ENCODE measurements at regions not wholly inside any gene's neighbourhood (a gene's known extent, or its start where the extent isn't known, plus 50 kb on each side); places are given as distances from the start of the nearest gene placed in this dataset.

DNA sequence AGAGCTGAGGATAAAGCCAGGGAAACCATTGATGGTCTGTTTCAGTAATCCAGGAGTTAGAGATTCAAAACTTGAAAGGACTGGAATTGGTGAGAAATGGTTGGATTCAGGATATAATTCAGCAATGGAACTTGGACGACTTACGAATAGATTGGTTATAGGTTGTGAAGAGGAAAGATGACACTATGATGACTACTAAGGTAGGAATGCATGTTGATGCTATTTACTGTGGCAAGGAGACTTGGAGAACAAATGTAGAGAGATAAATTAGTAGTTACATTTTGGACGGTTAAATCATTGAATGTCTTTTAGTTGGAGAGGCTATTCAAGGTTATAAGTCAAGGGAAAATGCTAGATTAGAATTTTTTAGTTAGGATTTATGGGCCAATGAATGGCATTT, 365.4 kb upstream of the TECRL start:
- TF ChIP-seq POLR2A (IDR thresholded peaks at IDR 0.05): no peak
- TF ChIP-seq, protein P1, sequence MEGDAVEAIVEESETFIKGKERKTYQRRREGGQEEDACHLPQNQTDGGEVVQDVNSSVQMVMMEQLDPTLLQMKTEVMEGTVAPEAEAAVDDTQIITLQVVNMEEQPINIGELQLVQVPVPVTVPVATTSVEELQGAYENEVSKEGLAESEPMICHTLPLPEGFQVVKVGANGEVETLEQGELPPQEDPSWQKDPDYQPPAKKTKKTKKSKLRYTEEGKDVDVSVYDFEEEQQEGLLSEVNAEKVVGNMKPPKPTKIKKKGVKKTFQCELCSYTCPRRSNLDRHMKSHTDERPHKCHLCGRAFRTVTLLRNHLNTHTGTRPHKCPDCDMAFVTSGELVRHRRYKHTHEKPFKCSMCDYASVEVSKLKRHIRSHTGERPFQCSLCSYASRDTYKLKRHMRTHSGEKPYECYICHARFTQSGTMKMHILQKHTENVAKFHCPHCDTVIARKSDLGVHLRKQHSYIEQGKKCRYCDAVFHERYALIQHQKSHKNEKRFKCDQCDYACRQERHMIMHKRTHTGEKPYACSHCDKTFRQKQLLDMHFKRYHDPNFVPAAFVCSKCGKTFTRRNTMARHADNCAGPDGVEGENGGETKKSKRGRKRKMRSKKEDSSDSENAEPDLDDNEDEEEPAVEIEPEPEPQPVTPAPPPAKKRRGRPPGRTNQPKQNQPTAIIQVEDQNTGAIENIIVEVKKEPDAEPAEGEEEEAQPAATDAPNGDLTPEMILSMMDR (IDR thresholded peaks at IDR 0.05): no peak

Measured in Peyer's patch (tissue), 4 donors.